Breast epithelium (tissue), 3 donors: ENCODE measurements at regions not wholly inside any gene's neighbourhood (a gene's known extent, or its start where the extent isn't known, plus 50 kb on each side); places are given as distances from the start of the nearest gene placed in this dataset.

ENCODE experiments used
- CTCF ChIP-seq, 3 donors: fragments of 450-650 bp; IDR thresholded peaks; one replicate each; pipeline ENCODE4 v1.5.1; 2016 to 2017; ENCODE audit warnings: antibody characterized with exemption in 3 of 3, mild to moderate bottlenecking in 3 of 3, moderate library complexity in 3 of 3
- POLR2A ChIP-seq: fragments of 450-650 bp; IDR thresholded peaks from one replicate; pipeline ENCODE4 v1.6.1; 2016; ENCODE audit warnings: antibody characterized with exemption, mild to moderate bottlenecking, moderate library complexity

GRCh38 chr11:80307676-80308075 is 866.8 kb upstream of the TENM4 start:
- TF ChIP-seq CTCF (IDR thresholded peaks at IDR 0.05) = no peak
- no peak for TF ChIP-seq POLR2A
